ENCODE measurements at regions not wholly inside any gene's neighbourhood (a gene's known extent, or its start where the extent isn't known, plus 50 kb on each side); places are given as distances from the start of the nearest gene placed in this dataset.

- Histone ChIP-seq H3K4me1 (no peaks in the 10 kb centered on the region), H3K9me3 (no peaks in the 10 kb centered on the region), H3K27me3 (no peaks in the 10 kb centered on the region), H3K4me3 (no peak overlapping the region), H3K27ac (no peak overlapping the region), H3K36me3 (no peaks in the 10 kb centered on the region)
- TF ChIP-seq CTCF (IDR thresholded peaks at IDR 0.05 in 4 of 5, conservative IDR thresholded peaks at IDR 0.05 in 1 of 5) (no peak), POLR2A (IDR thresholded peaks at IDR 0.05) (no peak)
- DNase-seq (no peak), ATAC-seq (no peak)
- in situ Hi-C loops (cut with MboI; ENCODE audit: low sequenced_read_pairs in 4 of 4): no loop called here
- intact Hi-C loops (cut with DNase I; ENCODE audit: low total_unique reads): no loop called here
Observed at GRCh38 chr12:39070775-39071174, 165.4 kb upstream of the CPNE8 start.

- intact Hi-C loops (cut with DNase I; ENCODE audit: low total_unique reads): no loop called here
Observed at GRCh38 chr12:39065455-39065854, 160.1 kb upstream of the CPNE8 start.

GRCh38 chr12:39064708-39065107 is 159.3 kb upstream of the CPNE8 start:
- TF ChIP-seq CTCF (IDR thresholded peaks at IDR 0.05 in 4 of 5, conservative IDR thresholded peaks at IDR 0.05 in 1 of 5) (no peak), POLR2A (IDR thresholded peaks at IDR 0.05) (no peak)
- H3K27ac ChIP-seq: no peak overlapping the region

More at GRCh38 chr12:39065455-39065854, 160.1 kb upstream of the CPNE8 start:
- no peak for DNase-seq
- no peak for ATAC-seq
- Histone ChIP-seq H3K27me3 (no peaks in the 10 kb centered on the region), H3K9me3 (no peaks in the 10 kb centered on the region), H3K4me3 (no peak overlapping the region), H3K36me3 (no peaks in the 10 kb centered on the region), H3K4me1 (no peaks in the 10 kb centered on the region), H3K27ac (no peak overlapping the region)
- TF ChIP-seq CTCF (IDR thresholded peaks at IDR 0.05 in 4 of 5, conservative IDR thresholded peaks at IDR 0.05 in 1 of 5): no peak
- no peak for TF ChIP-seq POLR2A (IDR thresholded peaks at IDR 0.05)
- in situ Hi-C loops (cut with MboI; ENCODE audit: low sequenced_read_pairs in 4 of 4): no loop called here

GRCh38 chr12:39062266-39062996 is 157.0 kb upstream of the CPNE8 start:
- H3K4me3 ChIP-seq: no peak overlapping the region
- DNase-seq: no peak
- no peak overlapping the region for H3K27ac ChIP-seq
- H3K27me3 ChIP-seq: no peaks in the 10 kb centered on the region
- TF ChIP-seq POLR2A (IDR thresholded peaks at IDR 0.05) (no peak), CTCF (IDR thresholded peaks at IDR 0.05 in 4 of 5, conservative IDR thresholded peaks at IDR 0.05 in 1 of 5) (no peak)
- intact Hi-C loops (cut with DNase I; ENCODE audit: low total_unique reads) (no loop called here), in situ Hi-C loops (cut with MboI; ENCODE audit: low sequenced_read_pairs in 4 of 4) (no loop called here)
- H3K9me3 ChIP-seq: no peaks in the 10 kb centered on the region
- no peak for ATAC-seq
- no peaks in the 10 kb centered on the region for H3K4me1 ChIP-seq
- H3K36me3 ChIP-seq: no peaks in the 10 kb centered on the region

More at GRCh38 chr12:39064708-39065107, 159.3 kb upstream of the CPNE8 start:
- no peaks in the 10 kb centered on the region for H3K9me3 ChIP-seq
- intact Hi-C loops (cut with DNase I; ENCODE audit: low total_unique reads) (no loop called here), in situ Hi-C loops (cut with MboI; ENCODE audit: low sequenced_read_pairs in 4 of 4) (no loop called here)
- no peak overlapping the region for H3K4me3 ChIP-seq
- no peaks in the 10 kb centered on the region for H3K4me1 ChIP-seq
- DNase-seq (no peak), ATAC-seq (no peak)
- no peaks in the 10 kb centered on the region for H3K36me3 ChIP-seq
- H3K27me3 ChIP-seq: no peaks in the 10 kb centered on the region

- in situ Hi-C loops (cut with MboI; ENCODE audit: low sequenced_read_pairs in 4 of 4) (no loop called here), intact Hi-C loops (cut with DNase I; ENCODE audit: low total_unique reads) (no loop called here)
- no peaks in the 10 kb centered on the region for H3K9me3 ChIP-seq
- H3K36me3 ChIP-seq: no peaks in the 10 kb centered on the region
- no peak overlapping the region for H3K4me3 ChIP-seq
- no peak for DNase-seq
- no peaks in the 10 kb centered on the region for H3K4me1 ChIP-seq
- no peak for TF ChIP-seq POLR2A (IDR thresholded peaks at IDR 0.05)
- no peak for TF ChIP-seq CTCF (IDR thresholded peaks at IDR 0.05 in 4 of 5, conservative IDR thresholded peaks at IDR 0.05 in 1 of 5)
- H3K27ac ChIP-seq: no peak overlapping the region
- no peaks in the 10 kb centered on the region for H3K27me3 ChIP-seq
- ATAC-seq: no peak
Observed at GRCh38 chr12:39061576-39061975, 156.2 kb upstream of the CPNE8 start.

Data from gastrocnemius medialis (tissue), 4 donors.